HG02571 (cell line): ENCODE measurements at regions not wholly inside any gene's neighbourhood (a gene's known extent, or its start where the extent isn't known, plus 50 kb on each side); places are given as distances from the start of the nearest gene placed in this dataset.

ENCODE experiments used
- ATAC-seq: cut with Tn5 transposase; IDR thresholded peaks from one replicate; pipeline ENCODE4 v1.9.1; 2021; ENCODE audit warnings: mild to moderate bottlenecking, moderate library complexity; ENCODE audit not compliant: unreplicated experiment

GRCh38 chr7:41808541-41808940 is 105.7 kb upstream of the INHBA start:
- no peak for ATAC-seq

- ATAC-seq = no peak
Observed at GRCh38 chr7:41803569-41803968, 100.7 kb upstream of the INHBA start.

- no peak for ATAC-seq
Observed at GRCh38 chr7:41796331-41796730, 93.4 kb upstream of the INHBA start.

GRCh38 chr7:41795276-41795833 is 92.5 kb upstream of the INHBA start:
- no peak for ATAC-seq

GRCh38 chr7:41793556-41793955 is 90.7 kb upstream of the INHBA start:
- ATAC-seq = no peak

- ATAC-seq = no peak
Observed at GRCh38 chr7:41792120-41792519, 89.2 kb upstream of the INHBA start.

GRCh38 chr7:41788556-41788955 is 85.7 kb upstream of the INHBA start:
- no peak for ATAC-seq

GRCh38 chr7:41787651-41788350 is 84.9 kb upstream of the INHBA start:
- ATAC-seq = no peak

GRCh38 chr7:41786944-41787343 is 84.1 kb upstream of the INHBA start:
- ATAC-seq = no peak

GRCh38 chr7:41786404-41786803 is 83.5 kb upstream of the INHBA start:
- ATAC-seq = no peak

GRCh38 chr7:41785840-41786239 is 83.0 kb upstream of the INHBA start:
- ATAC-seq = no peak

GRCh38 chr7:41785265-41785664 is 82.4 kb upstream of the INHBA start:
- no peak for ATAC-seq

GRCh38 chr7:41779918-41780317 is 77.0 kb upstream of the INHBA start:
- ATAC-seq = no peak

- ATAC-seq = no peak
Observed at GRCh38 chr7:41777894-41778596, 75.2 kb upstream of the INHBA start.

GRCh38 chr7:41774966-41775365 is 72.1 kb upstream of the INHBA start:
- ATAC-seq = no peak

GRCh38 chr7:41773756-41774155 is 70.9 kb upstream of the INHBA start:
- ATAC-seq = no peak

- ATAC-seq = no peak
Observed at GRCh38 chr7:41771717-41772116, 68.8 kb upstream of the INHBA start.

- ATAC-seq = no peak
Observed at GRCh38 chr7:41769162-41769561, 66.3 kb upstream of the INHBA start.

GRCh38 chr7:41763626-41764025 is 60.7 kb upstream of the INHBA start:
- ATAC-seq = no peak

- ATAC-seq = no peak
Observed at GRCh38 chr7:41762641-41763040, 59.8 kb upstream of the INHBA start.

- ATAC-seq = no peak
Observed at GRCh38 chr7:41760293-41760692, 57.4 kb upstream of the INHBA start.

GRCh38 chr7:41758321-41758720 is 55.4 kb upstream of the INHBA start:
- ATAC-seq = no peak
